ENCODE measurements at regions not wholly inside any gene's neighbourhood (a gene's known extent, or its start where the extent isn't known, plus 50 kb on each side); places are given as distances from the start of the nearest gene placed in this dataset.

- Histone ChIP-seq H3K4me3 (replicated peaks in 1 of 3; ENCODE audit: insufficient read depth in 1 of 3, low read depth in 1 of 3, low read length in 3 of 3) (no peak overlapping the region), H3K79me2 (ENCODE audit: control insufficient read depth, insufficient read depth, low read length) (no peaks in the 10 kb centered on the region), H3K9ac (replicated peaks; ENCODE audit: extremely low read depth, insufficient read depth, low read length) (no peak overlapping the region), H3K36me3 (ENCODE audit: control insufficient read depth in 2 of 2, extremely low read depth in 1 of 2, insufficient read depth in 2 of 2, low read length in 2 of 2) (no peaks in the 10 kb centered on the region), H3K9me1 (replicated peaks; ENCODE audit: control insufficient read depth, extremely low read depth, insufficient read depth, low read length) (no peaks in the 10 kb centered on the region), H4K20me1 (replicated peaks; ENCODE audit: control insufficient read depth, extremely low read depth, insufficient read depth, low read length) (no peaks in the 10 kb centered on the region), H3K4me2 (ENCODE audit: insufficient read depth, low read length) (no peak overlapping the region), H3K27me3 (ENCODE audit: control insufficient read depth in 2 of 2, insufficient read depth in 2 of 2, low read length in 2 of 2) (no peaks in the 10 kb centered on the region), H2AFZ (ENCODE audit: low read depth, low read length) (no peak overlapping the region), H3K9me3 (replicated peaks; ENCODE audit: control insufficient read depth, insufficient read depth, low read length) (peaks cover 2% of the 10 kb centered on the region), H3K4me1 (ENCODE audit: control insufficient read depth, extremely low read depth, insufficient read depth, low read length) (no peaks in the 10 kb centered on the region), H3K27ac (ENCODE audit: insufficient read depth, low read depth, low read length) (no peak overlapping the region)
- intact Hi-C loops (cut with micrococcal nuclease) (no loop called here), dilution Hi-C loops (cut with MboI; ENCODE audit: extremely low pct_ligation_motif_present, low sequenced_read_pairs) (no loop called here)
- ChIA-PET POLR2A (no interaction called here), CTCF (no interaction called here)
- DNase-seq (ENCODE audit: low read depth, low spot score) (no peak), FAIRE-seq (no peak)
- no TSS peak for BruUV-seq (replicated peaks)
- TF ChIP-seq POLR2A (IDR thresholded peaks at IDR 0.05; ENCODE audit: low read depth, low read length), result no peak
- no peak for TF ChIP-seq MYC (IDR thresholded peaks at IDR 0.05; ENCODE audit: low read depth, low read length)
- TF ChIP-seq MAX (IDR thresholded peaks at IDR 0.05; ENCODE audit: insufficient read depth, insufficient read length), result no peak
- no peak for TF ChIP-seq JUN (IDR thresholded peaks at IDR 0.05; ENCODE audit: borderline replicate concordance, insufficient read depth, insufficient read length, low read depth)
- no peak for TF ChIP-seq EZH2 (IDR thresholded peaks at IDR 0.05; ENCODE audit: borderline replicate concordance, low read depth, low read length, severe bottlenecking)
- TF ChIP-seq, protein P1, sequence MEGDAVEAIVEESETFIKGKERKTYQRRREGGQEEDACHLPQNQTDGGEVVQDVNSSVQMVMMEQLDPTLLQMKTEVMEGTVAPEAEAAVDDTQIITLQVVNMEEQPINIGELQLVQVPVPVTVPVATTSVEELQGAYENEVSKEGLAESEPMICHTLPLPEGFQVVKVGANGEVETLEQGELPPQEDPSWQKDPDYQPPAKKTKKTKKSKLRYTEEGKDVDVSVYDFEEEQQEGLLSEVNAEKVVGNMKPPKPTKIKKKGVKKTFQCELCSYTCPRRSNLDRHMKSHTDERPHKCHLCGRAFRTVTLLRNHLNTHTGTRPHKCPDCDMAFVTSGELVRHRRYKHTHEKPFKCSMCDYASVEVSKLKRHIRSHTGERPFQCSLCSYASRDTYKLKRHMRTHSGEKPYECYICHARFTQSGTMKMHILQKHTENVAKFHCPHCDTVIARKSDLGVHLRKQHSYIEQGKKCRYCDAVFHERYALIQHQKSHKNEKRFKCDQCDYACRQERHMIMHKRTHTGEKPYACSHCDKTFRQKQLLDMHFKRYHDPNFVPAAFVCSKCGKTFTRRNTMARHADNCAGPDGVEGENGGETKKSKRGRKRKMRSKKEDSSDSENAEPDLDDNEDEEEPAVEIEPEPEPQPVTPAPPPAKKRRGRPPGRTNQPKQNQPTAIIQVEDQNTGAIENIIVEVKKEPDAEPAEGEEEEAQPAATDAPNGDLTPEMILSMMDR (IDR thresholded peaks at IDR 0.05; ENCODE audit: extremely low read depth in 1 of 2, insufficient read depth in 1 of 2, low read depth in 1 of 2, low read length in 2 of 2), result no peak
- no peak for TF ChIP-seq GATA2 (IDR thresholded peaks at IDR 0.05; ENCODE audit: insufficient read depth, insufficient read length, low read depth, low read length)
- TF ChIP-seq FOS (IDR thresholded peaks at IDR 0.05; ENCODE audit: borderline replicate concordance, insufficient read depth, low read length), result no peak
- no peak for TF ChIP-seq POLR2AphosphoS5 (IDR thresholded peaks at IDR 0.05; ENCODE audit: insufficient read depth, low read depth, low read length)
Observed at GRCh38 chr5:23411994-23412393, 95.4 kb upstream of the PRDM9 start.
